ENCODE measurements at regions not wholly inside any gene's neighbourhood (a gene's known extent, or its start where the extent isn't known, plus 50 kb on each side); places are given as distances from the start of the nearest gene placed in this dataset.

DNA sequence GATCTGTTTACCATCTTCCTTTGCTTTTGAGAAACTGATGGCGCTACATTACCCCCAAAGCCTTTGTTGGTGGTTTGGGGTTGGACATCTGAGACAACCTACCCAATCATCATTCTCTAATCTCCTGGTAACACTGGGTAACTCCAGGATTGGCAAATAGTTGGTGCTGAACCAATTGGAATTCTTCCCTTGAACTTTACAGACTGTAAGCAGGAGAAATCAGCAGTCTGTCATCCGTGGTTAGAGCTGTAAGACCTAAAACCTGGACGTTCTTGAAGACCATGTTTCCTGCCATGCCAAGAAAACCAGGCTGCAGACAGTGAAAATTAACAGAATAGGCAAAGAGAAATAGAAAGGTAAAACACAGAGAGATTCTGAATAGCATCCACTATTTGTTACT is 398.8 kb upstream of the SALL1 start (continued):
- TF ChIP-seq, protein P1, sequence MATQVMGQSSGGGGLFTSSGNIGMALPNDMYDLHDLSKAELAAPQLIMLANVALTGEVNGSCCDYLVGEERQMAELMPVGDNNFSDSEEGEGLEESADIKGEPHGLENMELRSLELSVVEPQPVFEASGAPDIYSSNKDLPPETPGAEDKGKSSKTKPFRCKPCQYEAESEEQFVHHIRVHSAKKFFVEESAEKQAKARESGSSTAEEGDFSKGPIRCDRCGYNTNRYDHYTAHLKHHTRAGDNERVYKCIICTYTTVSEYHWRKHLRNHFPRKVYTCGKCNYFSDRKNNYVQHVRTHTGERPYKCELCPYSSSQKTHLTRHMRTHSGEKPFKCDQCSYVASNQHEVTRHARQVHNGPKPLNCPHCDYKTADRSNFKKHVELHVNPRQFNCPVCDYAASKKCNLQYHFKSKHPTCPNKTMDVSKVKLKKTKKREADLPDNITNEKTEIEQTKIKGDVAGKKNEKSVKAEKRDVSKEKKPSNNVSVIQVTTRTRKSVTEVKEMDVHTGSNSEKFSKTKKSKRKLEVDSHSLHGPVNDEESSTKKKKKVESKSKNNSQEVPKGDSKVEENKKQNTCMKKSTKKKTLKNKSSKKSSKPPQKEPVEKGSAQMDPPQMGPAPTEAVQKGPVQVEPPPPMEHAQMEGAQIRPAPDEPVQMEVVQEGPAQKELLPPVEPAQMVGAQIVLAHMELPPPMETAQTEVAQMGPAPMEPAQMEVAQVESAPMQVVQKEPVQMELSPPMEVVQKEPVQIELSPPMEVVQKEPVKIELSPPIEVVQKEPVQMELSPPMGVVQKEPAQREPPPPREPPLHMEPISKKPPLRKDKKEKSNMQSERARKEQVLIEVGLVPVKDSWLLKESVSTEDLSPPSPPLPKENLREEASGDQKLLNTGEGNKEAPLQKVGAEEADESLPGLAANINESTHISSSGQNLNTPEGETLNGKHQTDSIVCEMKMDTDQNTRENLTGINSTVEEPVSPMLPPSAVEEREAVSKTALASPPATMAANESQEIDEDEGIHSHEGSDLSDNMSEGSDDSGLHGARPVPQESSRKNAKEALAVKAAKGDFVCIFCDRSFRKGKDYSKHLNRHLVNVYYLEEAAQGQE (IDR thresholded peaks at IDR 0.05; ENCODE audit: unreplicated experiment) = no peak
- TF ChIP-seq, protein P2, sequence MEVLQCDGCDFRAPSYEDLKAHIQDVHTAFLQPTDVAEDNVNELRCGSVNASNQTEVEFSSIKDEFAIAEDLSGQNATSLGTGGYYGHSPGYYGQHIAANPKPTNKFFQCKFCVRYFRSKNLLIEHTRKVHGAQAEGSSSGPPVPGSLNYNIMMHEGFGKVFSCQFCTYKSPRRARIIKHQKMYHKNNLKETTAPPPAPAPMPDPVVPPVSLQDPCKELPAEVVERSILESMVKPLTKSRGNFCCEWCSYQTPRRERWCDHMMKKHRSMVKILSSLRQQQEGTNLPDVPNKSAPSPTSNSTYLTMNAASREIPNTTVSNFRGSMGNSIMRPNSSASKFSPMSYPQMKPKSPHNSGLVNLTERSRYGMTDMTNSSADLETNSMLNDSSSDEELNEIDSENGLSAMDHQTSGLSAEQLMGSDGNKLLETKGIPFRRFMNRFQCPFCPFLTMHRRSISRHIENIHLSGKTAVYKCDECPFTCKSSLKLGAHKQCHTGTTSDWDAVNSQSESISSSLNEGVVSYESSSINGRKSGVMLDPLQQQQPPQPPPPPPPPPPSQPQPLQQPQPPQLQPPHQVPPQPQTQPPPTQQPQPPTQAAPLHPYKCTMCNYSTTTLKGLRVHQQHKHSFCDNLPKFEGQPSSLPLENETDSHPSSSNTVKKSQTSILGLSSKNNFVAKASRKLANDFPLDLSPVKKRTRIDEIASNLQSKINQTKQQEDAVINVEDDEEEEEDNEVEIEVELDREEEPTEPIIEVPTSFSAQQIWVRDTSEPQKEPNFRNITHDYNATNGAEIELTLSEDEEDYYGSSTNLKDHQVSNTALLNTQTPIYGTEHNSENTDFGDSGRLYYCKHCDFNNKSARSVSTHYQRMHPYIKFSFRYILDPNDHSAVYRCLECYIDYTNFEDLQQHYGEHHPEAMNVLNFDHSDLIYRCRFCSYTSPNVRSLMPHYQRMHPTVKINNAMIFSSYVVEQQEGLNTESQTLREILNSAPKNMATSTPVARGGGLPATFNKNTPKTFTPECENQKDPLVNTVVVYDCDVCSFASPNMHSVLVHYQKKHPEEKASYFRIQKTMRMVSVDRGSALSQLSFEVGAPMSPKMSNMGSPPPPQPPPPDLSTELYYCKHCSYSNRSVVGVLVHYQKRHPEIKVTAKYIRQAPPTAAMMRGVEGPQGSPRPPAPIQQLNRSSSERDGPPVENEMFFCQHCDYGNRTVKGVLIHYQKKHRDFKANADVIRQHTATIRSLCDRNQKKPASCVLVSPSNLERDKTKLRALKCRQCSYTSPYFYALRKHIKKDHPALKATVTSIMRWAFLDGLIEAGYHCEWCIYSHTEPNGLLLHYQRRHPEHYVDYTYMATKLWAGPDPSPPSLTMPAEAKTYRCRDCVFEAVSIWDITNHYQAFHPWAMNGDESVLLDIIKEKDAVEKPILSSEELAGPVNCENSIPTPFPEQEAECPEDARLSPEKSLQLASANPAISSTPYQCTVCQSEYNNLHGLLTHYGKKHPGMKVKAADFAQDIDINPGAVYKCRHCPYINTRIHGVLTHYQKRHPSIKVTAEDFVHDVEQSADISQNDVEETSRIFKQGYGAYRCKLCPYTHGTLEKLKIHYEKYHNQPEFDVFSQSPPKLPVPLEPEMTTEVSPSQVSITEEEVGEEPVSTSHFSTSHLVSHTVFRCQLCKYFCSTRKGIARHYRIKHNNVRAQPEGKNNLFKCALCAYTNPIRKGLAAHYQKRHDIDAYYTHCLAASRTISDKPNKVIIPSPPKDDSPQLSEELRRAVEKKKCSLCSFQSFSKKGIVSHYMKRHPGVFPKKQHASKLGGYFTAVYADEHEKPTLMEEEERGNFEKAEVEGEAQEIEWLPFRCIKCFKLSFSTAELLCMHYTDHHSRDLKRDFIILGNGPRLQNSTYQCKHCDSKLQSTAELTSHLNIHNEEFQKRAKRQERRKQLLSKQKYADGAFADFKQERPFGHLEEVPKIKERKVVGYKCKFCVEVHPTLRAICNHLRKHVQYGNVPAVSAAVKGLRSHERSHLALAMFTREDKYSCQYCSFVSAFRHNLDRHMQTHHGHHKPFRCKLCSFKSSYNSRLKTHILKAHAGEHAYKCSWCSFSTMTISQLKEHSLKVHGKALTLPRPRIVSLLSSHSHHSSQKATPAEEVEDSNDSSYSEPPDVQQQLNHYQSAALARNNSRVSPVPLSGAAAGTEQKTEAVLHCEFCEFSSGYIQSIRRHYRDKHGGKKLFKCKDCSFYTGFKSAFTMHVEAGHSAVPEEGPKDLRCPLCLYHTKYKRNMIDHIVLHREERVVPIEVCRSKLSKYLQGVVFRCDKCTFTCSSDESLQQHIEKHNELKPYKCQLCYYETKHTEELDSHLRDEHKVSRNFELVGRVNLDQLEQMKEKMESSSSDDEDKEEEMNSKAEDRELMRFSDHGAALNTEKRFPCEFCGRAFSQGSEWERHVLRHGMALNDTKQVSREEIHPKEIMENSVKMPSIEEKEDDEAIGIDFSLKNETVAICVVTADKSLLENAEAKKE (CRISPR knock-in tag; IDR thresholded peaks at IDR 0.05) = no peak
- TF ChIP-seq JUNB (IDR thresholded peaks at IDR 0.05; ENCODE audit: unreplicated experiment) (no peak), EZH2phosphoT487 (IDR thresholded peaks at IDR 0.05; ENCODE audit: unreplicated experiment) (no peak), EZH2 (IDR thresholded peaks at IDR 0.05; ENCODE audit: low read depth, unreplicated experiment) (no peak), ZNF331 (CRISPR knock-in tag; IDR thresholded peaks at IDR 0.05; ENCODE audit: low read depth) (no peak), POLR2AphosphoS5 (IDR thresholded peaks at IDR 0.05; ENCODE audit: low read depth) (no peak)
